Endothelial cell of umbilical vein (primary cell): ENCODE measurements at regions not wholly inside any gene's neighbourhood (a gene's known extent, or its start where the extent isn't known, plus 50 kb on each side); places are given as distances from the start of the nearest gene placed in this dataset.

Experiments used
- BruUV-seq: library from RNA; stranded (reverse); fragments of 400-500 nt; replicated peaks from 2 replicates; lab custom pipeline; 2021; lab: Mats Ljungman, UMichigan
- CTCF ChIA-PET: fragments of 300-600, 350-600 bp; sonication (Branson Sonifier 250); formaldehyde crosslinking; loops from one replicate; lab custom pipeline; 2021; ENCODE audit warnings: antibody characterized with exemption, inconsistent platforms; lab: Charles Lee
- POLR2A ChIA-PET: fragments of 300-600, 350-600 bp; sonication (Branson Sonifier 250); formaldehyde crosslinking; loops from one replicate; lab custom pipeline; 2021; ENCODE audit warnings: antibody characterized with exemption, inconsistent platforms; lab: Charles Lee
- DNase-seq: peaks from one replicate; pipeline ENCODE4 v3.0.0-alpha.2; 2011; ENCODE audit warnings: low read depth, low spot score
- FAIRE-seq: peaks from 2 replicates; lab custom pipeline; 2011; peaks lifted over from hg19 to GRCh38; lab: Jason Lieb, UNC
- H2AFZ ChIP-seq: 2 replicates; pipeline ENCODE4 v1.6.0; 2012; ENCODE audit warnings: low read depth, low read length, control low read depth, inconsistent platforms
- H3K27ac ChIP-seq: 2 replicates; pipeline ENCODE4 v1.5.1; 2011; ENCODE audit warnings: low read depth, mild to moderate bottlenecking, control low read depth, low read length, moderate library complexity; ENCODE audit not compliant: insufficient read depth
- H3K27me3 ChIP-seq, 2 experiments: 2 replicates each; pipeline versions ENCODE4 v1.6.0 to v1.6.1; 2011; ENCODE audit warnings: low read length in 2 of 2, mixed read lengths in 1 of 2; ENCODE audit not compliant: control insufficient read depth in 2 of 2, insufficient read depth in 2 of 2
- H3K36me3 ChIP-seq, 2 experiments: 2 replicates in 1 of 2; 3 replicates in 1 of 2; pipeline ENCODE4 v1.5.1; 2011; ENCODE audit warnings: low read length in 2 of 2, mild to moderate bottlenecking in 1 of 2, moderate library complexity in 1 of 2; ENCODE audit not compliant: control insufficient read depth in 2 of 2, insufficient read depth in 2 of 2; ENCODE audit errors: extremely low read depth in 1 of 2
- H3K4me1 ChIP-seq: 3 replicates; pipeline ENCODE4 v1.5.1; 2011; ENCODE audit warnings: mild to moderate bottlenecking, low read length; ENCODE audit not compliant: control insufficient read depth, insufficient read depth; ENCODE audit errors: extremely low read depth
- H3K4me2 ChIP-seq: 2 replicates; pipeline ENCODE4 v1.6.1; 2011; ENCODE audit warnings: low read length, control low read depth, mixed read lengths; ENCODE audit not compliant: insufficient read depth
- H3K4me3 ChIP-seq, 3 experiments: fragments of 200-600 bp in 1 of 3; sonication (generic), shearing (Covaris generic) in 1 of 3; replicated peaks in 1 of 3; 2 replicates each; pipeline ENCODE4 v1.5.1; 2011 to 2016; ENCODE audit warnings: control low read depth in 3 of 3, low read length in 3 of 3, mild to moderate bottlenecking in 2 of 3, inconsistent platforms in 1 of 3, low read depth in 1 of 3, moderate library complexity in 1 of 3; ENCODE audit not compliant: insufficient read depth in 1 of 3
- H3K79me2 ChIP-seq: 2 replicates; pipeline ENCODE4 v1.6.0; 2012; ENCODE audit warnings: low read length, inconsistent platforms; ENCODE audit not compliant: control insufficient read depth, insufficient read depth
- H3K9ac ChIP-seq: replicated peaks from 2 replicates; pipeline ENCODE3; 2011; ENCODE audit warnings: low read length, control low read depth; ENCODE audit not compliant: insufficient read depth; ENCODE audit errors: extremely low read depth
- H3K9me1 ChIP-seq: replicated peaks from 3 replicates; pipeline ENCODE4 v1.6.0; 2011; ENCODE audit warnings: mild to moderate bottlenecking, low read length; ENCODE audit not compliant: control insufficient read depth, insufficient read depth; ENCODE audit errors: extremely low read depth
- H3K9me3 ChIP-seq: replicated peaks from 2 replicates; pipeline ENCODE4 v1.5.1; 2012; ENCODE audit warnings: low read length, inconsistent platforms; ENCODE audit not compliant: control insufficient read depth, insufficient read depth
- H4K20me1 ChIP-seq: replicated peaks from 2 replicates; pipeline ENCODE3; 2011; ENCODE audit warnings: mild to moderate bottlenecking, low read length; ENCODE audit not compliant: control insufficient read depth, insufficient read depth; ENCODE audit errors: extremely low read depth
- CTCF ChIP-seq, 2 donors: IDR thresholded peaks; 1 replicate in 1 of 2; 2 replicates in 1 of 2; pipeline ENCODE4 v1.5.1; 2011; ENCODE audit warnings: low read length in 2 of 2, mild to moderate bottlenecking in 2 of 2, moderate library complexity in 2 of 2, control low read depth in 1 of 2, inconsistent platforms in 1 of 2, low read depth in 1 of 2; ENCODE audit not compliant: insufficient read depth in 1 of 2; ENCODE audit errors: extremely low read depth in 1 of 2
- EZH2 ChIP-seq: IDR thresholded peaks from 2 replicates; pipeline ENCODE4 v1.6.1; 2012; ENCODE audit warnings: borderline replicate concordance, low read depth, mild to moderate bottlenecking, moderate library complexity, low read length, inconsistent platforms; ENCODE audit not compliant: severe bottlenecking
- FOS ChIP-seq: IDR thresholded peaks from 2 replicates; pipeline ENCODE4 v1.6.1; 2011; ENCODE audit warnings: mild to moderate bottlenecking, low read length, moderate library complexity, borderline replicate concordance; ENCODE audit not compliant: insufficient read depth
- GATA2 ChIP-seq: IDR thresholded peaks from 2 replicates; pipeline ENCODE4 v1.7.0; 2011; ENCODE audit warnings: low read depth, mild to moderate bottlenecking, moderate library complexity, mixed read lengths, low read length; ENCODE audit not compliant: insufficient read length, insufficient read depth
- JUN ChIP-seq: IDR thresholded peaks from 2 replicates; pipeline ENCODE4 v1.6.1; 2011; ENCODE audit warnings: borderline replicate concordance, low read depth; ENCODE audit not compliant: insufficient read length, insufficient read depth
- MAX ChIP-seq: IDR thresholded peaks from 2 replicates; pipeline ENCODE4 v1.6.1; 2011; ENCODE audit not compliant: insufficient read depth, insufficient read length
- MYC ChIP-seq: IDR thresholded peaks from one replicate; pipeline ENCODE4 v1.6.1; 2011; ENCODE audit warnings: mild to moderate bottlenecking, low read depth, low read length
- POLR2A ChIP-seq: IDR thresholded peaks from 2 replicates; pipeline ENCODE4 v1.6.1; 2012; ENCODE audit warnings: low read depth, mild to moderate bottlenecking, control low read depth, low read length
- POLR2AphosphoS5 ChIP-seq: IDR thresholded peaks from 2 replicates; pipeline ENCODE4 v1.6.1; 2012; ENCODE audit warnings: low read depth, mild to moderate bottlenecking, control low read depth, low read length, moderate library complexity; ENCODE audit not compliant: insufficient read depth
- dilution Hi-C: fragments of 300-500 bp; cut with MboI; formaldehyde crosslinking; loops from one replicate; pipeline ENCODE4 v1.15.0; 2019; ENCODE audit warnings: low sequenced_read_pairs; ENCODE audit not compliant: extremely low pct_ligation_motif_present
- intact Hi-C: fragments of 100-400 bp; cut with micrococcal nuclease; formaldehyde crosslinking; loops from one replicate; pipeline ENCODE4 v1.10.0; 2022

- Histone ChIP-seq H3K9ac (no peak overlapping the region), H3K79me2 (peaks cover 2% of the 10 kb centered on the region), H3K9me1 (no peaks in the 10 kb centered on the region), H2AFZ (no peak overlapping the region), H3K4me1 (no peaks in the 10 kb centered on the region), H3K27me3 (no peaks in the 10 kb centered on the region), H3K36me3 (peaks cover 0 to 3% of the 10 kb centered on the region in 2 experiments), H3K27ac (no peak overlapping the region), H4K20me1 (no peaks in the 10 kb centered on the region), H3K4me2 (no peak overlapping the region), H3K9me3 (no peaks in the 10 kb centered on the region), H3K4me3 (no peak overlapping the region)
- CTCF ChIA-PET, result no interaction called here
- FAIRE-seq (no peak), DNase-seq (no peak)
- TF ChIP-seq MAX (no peak), JUN (no peak)
- POLR2A ChIA-PET, result no interaction called here
- no TSS peak for BruUV-seq
- dilution Hi-C loops, result no loop called here
- intact Hi-C loops, result no loop called here
Measured at GRCh38 chr17:21542991-21543390, 149.3 kb upstream of the KCNJ18 start.

- CTCF ChIA-PET, result interaction anchor here (1.5 to 2.3 kb wide), 2 partner anchors 10 to 34 kb away, joined by 4 to 6 read pairs; no protein-coding TSS in a partner anchor
- POLR2A ChIA-PET, result no interaction called here
Measured at GRCh38 chr17:21545064-21545463, 147.3 kb upstream of the KCNJ18 start.

More at GRCh38 chr17:21545064-21545463, 147.3 kb upstream of the KCNJ18 start:
- Histone ChIP-seq H3K9me1 (no peaks in the 10 kb centered on the region), H3K4me2 (no peak overlapping the region), H3K9me3 (no peaks in the 10 kb centered on the region), H4K20me1 (no peaks in the 10 kb centered on the region), H3K4me1 (no peaks in the 10 kb centered on the region), H3K27me3 (no peaks in the 10 kb centered on the region), H3K9ac (no peak overlapping the region), H2AFZ (no peak overlapping the region), H3K27ac (no peak overlapping the region), H3K36me3 (peaks cover 0 to 3% of the 10 kb centered on the region in 2 experiments), H3K4me3 (no peak overlapping the region), H3K79me2 (no peaks in the 10 kb centered on the region)
- TF ChIP-seq POLR2A (no peak), GATA2 (no peak), EZH2 (no peak), JUN (no peak), FOS (no peak), POLR2AphosphoS5 (no peak), CTCF (IDR thresholded peaks at IDR 0.05; ENCODE audit: extremely low read depth in 1 of 2, insufficient read depth in 1 of 2, low read depth in 1 of 2, low read length in 2 of 2) (no peak), MYC (no peak), MAX (no peak)
- BruUV-seq, result no TSS peak
- intact Hi-C loops, result no loop called here
- DNase-seq (no peak), FAIRE-seq (no peak)
- dilution Hi-C loops, result no loop called here
